ENCODE measurements at regions not wholly inside any gene's neighbourhood (a gene's known extent, or its start where the extent isn't known, plus 50 kb on each side); places are given as distances from the start of the nearest gene placed in this dataset.

DNA sequence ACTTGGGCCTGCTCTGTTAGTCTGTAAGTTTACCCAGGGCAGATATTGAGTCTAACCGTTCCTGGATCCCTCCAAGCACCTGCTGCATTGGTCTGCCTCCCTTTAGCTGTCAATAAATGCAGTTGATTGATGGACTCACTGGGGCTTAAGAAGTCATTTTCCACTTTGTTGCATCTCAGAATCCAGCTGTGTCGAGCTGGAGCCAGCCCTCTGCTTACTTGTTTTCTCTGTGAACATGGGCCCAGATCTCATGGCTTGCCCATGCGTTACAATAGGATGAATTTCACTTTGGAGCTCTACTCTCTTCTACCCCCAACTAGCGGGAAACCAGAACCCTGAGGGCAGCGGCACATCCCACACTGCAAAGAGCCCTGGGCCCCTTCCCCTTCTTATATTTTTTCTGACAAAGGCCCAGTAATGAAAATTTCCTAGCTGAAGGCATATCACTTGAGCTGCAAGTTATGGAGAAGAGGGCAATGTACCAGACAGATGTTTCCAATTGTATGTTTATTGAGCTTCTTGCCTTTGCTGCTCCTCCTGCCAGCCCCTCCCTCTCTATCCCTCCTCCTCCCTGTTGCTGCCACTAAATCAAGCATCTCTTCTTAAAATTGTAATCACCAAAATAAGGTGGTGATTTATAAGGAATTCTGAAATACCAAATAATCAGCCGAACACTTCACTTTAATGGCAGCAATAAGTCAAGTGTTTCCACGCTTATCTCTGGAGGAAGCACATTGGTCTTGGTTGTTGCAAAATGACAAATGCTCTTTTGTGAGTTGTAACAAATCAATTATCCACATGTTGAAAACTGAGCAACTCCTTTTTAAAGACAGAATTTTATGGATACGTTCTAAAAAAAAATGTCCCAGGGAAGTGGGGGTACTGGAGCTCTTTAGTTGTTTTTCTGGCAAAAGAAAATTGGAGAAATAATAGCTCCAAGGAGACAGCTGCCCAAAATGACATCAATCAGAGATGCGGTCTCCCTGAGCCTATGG lies 212.3 kb upstream of the ZBED5 start:
- 85 to 88% (median 87%) methylated on average over 9 of the region's 9 CpGs for WGBS, 4 donors
- TF ChIP-seq CTCF (IDR thresholded peaks at IDR 0.05) (no peak), POLR2A (IDR thresholded peaks at IDR 0.05) (no peak)
- H3K36me3 ChIP-seq = no peaks in the 10 kb centered on the region
- H3K27ac ChIP-seq = no peak overlapping the region
- H3K4me1 ChIP-seq = no peaks in the 10 kb centered on the region
- ATAC-seq (no peak), DNase-seq (no peak)
- no peaks in the 10 kb centered on the region for H3K9me3 ChIP-seq
- H3K27me3 ChIP-seq = no peaks in the 10 kb centered on the region
- intact Hi-C loops (cut with DNase I) = no loop called here
- no peak overlapping the region for H3K4me3 ChIP-seq

DNA sequence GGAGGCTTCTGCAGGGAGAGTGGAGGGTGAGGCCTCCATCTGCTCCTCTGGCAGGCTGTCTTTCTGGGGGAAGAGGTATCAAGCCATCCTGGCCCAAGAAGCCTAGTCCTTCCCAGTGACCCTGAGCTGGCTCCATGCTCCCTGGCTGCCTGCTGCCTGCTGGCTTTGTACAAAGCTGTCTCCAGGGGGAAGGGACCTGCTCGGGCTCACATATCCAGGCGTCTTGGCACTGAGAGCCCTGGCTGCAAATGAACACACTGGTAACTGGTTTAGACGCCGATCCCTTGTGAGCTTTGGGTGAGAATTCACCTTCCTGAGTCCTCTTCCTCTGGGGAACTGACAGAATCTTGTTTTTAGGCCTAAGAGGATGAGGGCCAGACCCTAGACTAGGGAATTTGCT lies 210.3 kb upstream of the ZBED5 start:
- 83 to 100% (median 89%) methylated on average over 3 to 4 of the region's 4 CpGs for WGBS, 4 donors
- no peak for DNase-seq
- intact Hi-C loops (cut with DNase I) = no loop called here
- Histone ChIP-seq H3K4me1 (no peaks in the 10 kb centered on the region), H3K27ac (no peak overlapping the region), H3K36me3 (no peaks in the 10 kb centered on the region), H3K27me3 (no peaks in the 10 kb centered on the region), H3K4me3 (no peak overlapping the region), H3K9me3 (no peaks in the 10 kb centered on the region)
- TF ChIP-seq POLR2A (IDR thresholded peaks at IDR 0.05) = no peak
- TF ChIP-seq CTCF (IDR thresholded peaks at IDR 0.05) = no peak
- no peak for ATAC-seq

GRCh38 chr11:11065396-11065795 lies 207.5 kb upstream of the ZBED5 start:
- no peaks in the 10 kb centered on the region for H3K4me1 ChIP-seq
- intact Hi-C loops (cut with DNase I) = no loop called here
- no peak for TF ChIP-seq CTCF (IDR thresholded peaks at IDR 0.05)
- no peak for ATAC-seq
- DNase-seq = no peak
- WGBS, 4 donors = 72 to 84% (median 81%) methylated on average over 4 of the region's 4 CpGs
- H3K9me3 ChIP-seq = no peaks in the 10 kb centered on the region
- H3K36me3 ChIP-seq = no peaks in the 10 kb centered on the region
- no peak overlapping the region for H3K27ac ChIP-seq
- H3K27me3 ChIP-seq = no peaks in the 10 kb centered on the region
- no peak overlapping the region for H3K4me3 ChIP-seq

DNA sequence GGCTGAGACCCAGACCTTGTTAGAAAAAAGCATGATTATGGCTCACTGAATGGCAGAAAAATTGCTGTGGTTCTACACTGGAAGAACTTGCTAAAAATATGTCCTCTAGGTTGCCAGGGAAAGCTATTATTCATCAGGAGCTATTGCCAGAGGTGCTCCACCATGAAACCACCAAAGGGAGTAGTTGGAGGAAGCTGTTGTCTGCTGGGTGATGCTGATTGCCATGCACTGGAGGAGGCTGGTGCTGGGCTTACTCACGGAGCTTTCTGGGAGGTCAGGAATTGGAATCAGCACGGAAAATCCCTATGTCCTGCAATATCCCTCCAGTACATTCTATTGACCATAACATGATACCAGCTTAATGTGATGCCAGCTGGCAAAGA lies 199.6 kb upstream of the ZBED5 start:
- H3K4me1 ChIP-seq = no peaks in the 10 kb centered on the region
- no peaks in the 10 kb centered on the region for H3K36me3 ChIP-seq
- no peaks in the 10 kb centered on the region for H3K27me3 ChIP-seq
- ATAC-seq (no peak), DNase-seq (no peak)
- intact Hi-C loops (cut with DNase I) = no loop called here
- no peak overlapping the region for H3K4me3 ChIP-seq
- H3K9me3 ChIP-seq = peaks cover 0 to 43% (median 14%) of the 10 kb centered on the region in 12 donors
- no peak overlapping the region for H3K27ac ChIP-seq
- TF ChIP-seq CTCF (IDR thresholded peaks at IDR 0.05) (no peak), POLR2A (IDR thresholded peaks at IDR 0.05) (no peak)
- WGBS, 4 donors = 81 to 91% (median 86%) methylated on average over 2 of the region's 2 CpGs
